ENCODE measurements at regions not wholly inside any gene's neighbourhood (a gene's known extent, or its start where the extent isn't known, plus 50 kb on each side); places are given as distances from the start of the nearest gene placed in this dataset.

DNA sequence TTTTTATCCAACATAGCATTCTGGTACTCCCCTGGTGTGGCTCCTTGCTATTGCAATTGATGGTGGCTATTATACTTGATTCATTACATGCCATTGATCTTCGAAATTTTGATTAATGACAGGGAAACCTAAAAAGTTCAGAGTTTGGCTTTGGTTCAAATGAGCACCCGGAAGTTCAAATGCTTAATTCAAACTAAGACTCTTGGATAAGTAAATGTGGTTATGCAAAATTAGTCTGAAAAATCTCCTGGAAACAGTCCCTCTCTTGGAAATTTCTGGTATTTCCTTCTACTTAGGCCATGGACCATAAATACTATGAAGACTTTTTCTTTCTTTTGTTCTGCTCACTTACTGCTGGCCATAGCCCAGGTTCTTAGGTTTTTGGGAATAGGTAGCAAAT is 65.3 kb upstream of the SMIM21 start:
- TF ChIP-seq, protein P1, sequence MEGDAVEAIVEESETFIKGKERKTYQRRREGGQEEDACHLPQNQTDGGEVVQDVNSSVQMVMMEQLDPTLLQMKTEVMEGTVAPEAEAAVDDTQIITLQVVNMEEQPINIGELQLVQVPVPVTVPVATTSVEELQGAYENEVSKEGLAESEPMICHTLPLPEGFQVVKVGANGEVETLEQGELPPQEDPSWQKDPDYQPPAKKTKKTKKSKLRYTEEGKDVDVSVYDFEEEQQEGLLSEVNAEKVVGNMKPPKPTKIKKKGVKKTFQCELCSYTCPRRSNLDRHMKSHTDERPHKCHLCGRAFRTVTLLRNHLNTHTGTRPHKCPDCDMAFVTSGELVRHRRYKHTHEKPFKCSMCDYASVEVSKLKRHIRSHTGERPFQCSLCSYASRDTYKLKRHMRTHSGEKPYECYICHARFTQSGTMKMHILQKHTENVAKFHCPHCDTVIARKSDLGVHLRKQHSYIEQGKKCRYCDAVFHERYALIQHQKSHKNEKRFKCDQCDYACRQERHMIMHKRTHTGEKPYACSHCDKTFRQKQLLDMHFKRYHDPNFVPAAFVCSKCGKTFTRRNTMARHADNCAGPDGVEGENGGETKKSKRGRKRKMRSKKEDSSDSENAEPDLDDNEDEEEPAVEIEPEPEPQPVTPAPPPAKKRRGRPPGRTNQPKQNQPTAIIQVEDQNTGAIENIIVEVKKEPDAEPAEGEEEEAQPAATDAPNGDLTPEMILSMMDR (IDR thresholded peaks at IDR 0.05) = no peak
- H3K9me3 Mint-ChIP-seq = no peaks in the 10 kb centered on the region
- H3K36me3 Mint-ChIP-seq (ENCODE audit: low read depth) = no peaks in the 10 kb centered on the region
- ATAC-seq (ENCODE audit: poor library complexity) (no peak), DNase-seq (no peak)
- Histone ChIP-seq H3K27ac (ENCODE audit: low read depth in 1 of 2, low read length in 2 of 2) (no peak overlapping the region), H3K4me3 (ENCODE audit: low read length) (no peak overlapping the region), H3K27me3 (ENCODE audit: control insufficient read depth in 1 of 2, insufficient read depth in 2 of 2, low read length in 2 of 2) (peaks cover 0 to 9% of the 10 kb centered on the region in 2 experiments), H3K36me3 (ENCODE audit: insufficient read depth, low read length) (no peaks in the 10 kb centered on the region), H3K9me3 (ENCODE audit: control insufficient read depth in 1 of 2, insufficient read depth in 1 of 2, low read length in 2 of 2) (no peaks in the 10 kb centered on the region), H3K4me1 (ENCODE audit: insufficient read depth, low read length) (no peaks in the 10 kb centered on the region)
- no peaks in the 10 kb centered on the region for H3K4me1 Mint-ChIP-seq (ENCODE audit: low read depth)
- ChIA-PET CTCF (no interaction called here), POLR2A (no interaction called here)
- H3K4me3 Mint-ChIP-seq = no peak overlapping the region
- H3K27me3 Mint-ChIP-seq = peaks cover 54% of the 10 kb centered on the region
- no peak overlapping the region for H3K27ac Mint-ChIP-seq
- intact Hi-C loops (cut with DNase I, micrococcal nuclease) = no loop called here

- TF ChIP-seq, protein P1 (IDR thresholded peaks at IDR 0.05) = no peak
- CTCF ChIA-PET = no interaction called here
- no peaks in the 10 kb centered on the region for H3K4me1 Mint-ChIP-seq (ENCODE audit: low read depth)
Measured at GRCh38 chr18:75491361-75491760, 63.9 kb upstream of the SMIM21 start.

DNA sequence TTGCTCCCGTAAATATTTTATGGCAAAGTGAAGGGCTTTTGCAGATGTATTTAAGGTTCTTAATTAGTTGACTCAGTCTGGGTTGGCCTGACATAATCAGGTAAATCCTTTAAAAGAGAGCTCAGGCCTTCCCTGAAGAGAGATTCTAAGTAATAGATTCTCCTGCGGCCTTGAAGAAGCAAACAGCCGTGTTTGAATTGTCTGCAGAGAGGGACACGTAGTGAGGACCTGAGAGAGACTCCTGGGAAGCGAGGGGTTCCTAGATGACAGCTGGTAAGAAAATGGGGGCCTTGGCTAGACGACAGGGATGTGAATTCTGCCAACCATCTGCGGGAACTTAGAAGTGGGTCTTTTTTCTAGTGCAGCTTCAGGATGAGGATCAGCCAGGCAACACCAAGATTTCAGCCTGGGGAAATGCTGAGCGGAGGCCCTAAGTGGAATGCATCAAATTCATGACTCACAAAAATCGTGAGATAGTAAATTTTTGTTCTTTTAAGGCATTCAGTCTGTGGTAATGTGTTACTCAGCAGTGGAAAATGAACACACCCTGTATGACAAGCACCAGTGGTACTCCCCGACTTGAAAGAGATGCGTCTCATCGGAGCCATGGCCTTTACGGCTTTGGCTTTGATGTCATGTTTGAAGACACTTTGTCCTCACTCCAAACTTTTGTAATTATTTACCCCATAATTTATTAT is 62.1 kb upstream of the SMIM21 start:
- H3K4me3 ChIP-seq (ENCODE audit: low read length) = no peak overlapping the region
- Mint-ChIP-seq H3K27me3 (peaks cover 47% of the 10 kb centered on the region), H3K9me3 (no peaks in the 10 kb centered on the region), H3K4me3 (no peak overlapping the region), H3K4me1 (ENCODE audit: low read depth) (no peaks in the 10 kb centered on the region), H3K27ac (no peak overlapping the region), H3K36me3 (ENCODE audit: low read depth) (no peaks in the 10 kb centered on the region)
- DNase-seq (no peak), ATAC-seq (ENCODE audit: poor library complexity) (no peak)
- no peaks in the 10 kb centered on the region for H3K4me1 ChIP-seq (ENCODE audit: insufficient read depth, low read length)
- H3K9me3 ChIP-seq (ENCODE audit: control insufficient read depth in 1 of 2, insufficient read depth in 1 of 2, low read length in 2 of 2) = no peaks in the 10 kb centered on the region
- H3K36me3 ChIP-seq (ENCODE audit: insufficient read depth, low read length) = no peaks in the 10 kb centered on the region
- no peaks in the 10 kb centered on the region for H3K27me3 ChIP-seq (ENCODE audit: control insufficient read depth in 1 of 2, insufficient read depth in 2 of 2, low read length in 2 of 2)
- TF ChIP-seq, protein P1 (IDR thresholded peaks at IDR 0.05) = no peak
- CTCF ChIA-PET = no interaction called here
- POLR2A ChIA-PET = no interaction called here
- H3K27ac ChIP-seq (ENCODE audit: low read depth in 1 of 2, low read length in 2 of 2) = no peak overlapping the region
- intact Hi-C loops (cut with DNase I, micrococcal nuclease) = loop anchor here in 1 of 2 experiments (10.0 kb wide), 1 partner anchor 1295 kb away; no protein-coding TSS in a partner anchor

More at GRCh38 chr18:75491361-75491760, 63.9 kb upstream of the SMIM21 start:
- POLR2A ChIA-PET = no interaction called here
- Mint-ChIP-seq H3K27me3 (peaks cover 48% of the 10 kb centered on the region), H3K9me3 (no peaks in the 10 kb centered on the region), H3K36me3 (ENCODE audit: low read depth) (no peaks in the 10 kb centered on the region), H3K4me3 (no peak overlapping the region), H3K27ac (no peak overlapping the region)
- Histone ChIP-seq H3K27ac (ENCODE audit: low read depth in 1 of 2, low read length in 2 of 2) (no peak overlapping the region), H3K9me3 (ENCODE audit: control insufficient read depth in 1 of 2, insufficient read depth in 1 of 2, low read length in 2 of 2) (no peaks in the 10 kb centered on the region), H3K36me3 (ENCODE audit: insufficient read depth, low read length) (no peaks in the 10 kb centered on the region), H3K27me3 (ENCODE audit: control insufficient read depth in 1 of 2, insufficient read depth in 2 of 2, low read length in 2 of 2) (peaks cover 0 to 5% of the 10 kb centered on the region in 2 experiments), H3K4me3 (ENCODE audit: low read length) (no peak overlapping the region), H3K4me1 (ENCODE audit: insufficient read depth, low read length) (no peaks in the 10 kb centered on the region)
- intact Hi-C loops (cut with DNase I, micrococcal nuclease) = no loop called here
- DNase-seq (no peak), ATAC-seq (ENCODE audit: poor library complexity) (no peak)
